GM10248 (cell line): ENCODE measurements at regions not wholly inside any gene's neighbourhood (a gene's known extent, or its start where the extent isn't known, plus 50 kb on each side); places are given as distances from the start of the nearest gene placed in this dataset.

Experiments used
- CTCF ChIA-PET: fragments of 300-600 bp; sonication (Branson Sonifier 250); formaldehyde crosslinking; extraction: SDS; loops from one replicate; lab custom pipeline; 2021; ENCODE audit warnings: antibody characterized with exemption; lab: Yijun Ruan, JAX
- POLR2A ChIA-PET: fragments of 350-650 bp; sonication (Branson Sonifier 250); formaldehyde crosslinking; extraction: SDS; loops from one replicate; lab custom pipeline; 2020; ENCODE audit warnings: antibody characterized with exemption; lab: Yijun Ruan, JAX
- DNase-seq: peaks from one replicate; pipeline ENCODE4 v3.0.0; 2012; ENCODE audit errors: extremely low spot score
- CTCF ChIP-seq: IDR thresholded peaks from 2 replicates; pipeline ENCODE4 v1.5.1; 2012; ENCODE audit warnings: mild to moderate bottlenecking, low read depth; ENCODE audit errors: extremely low read depth, missing control alignments, control extremely low read depth

GRCh38 chr7:153081496-153081895 is 321.9 kb downstream of the ACTR3B start:
- CTCF ChIA-PET = interaction anchor here (1.4 kb wide), 1 partner anchor 78 kb away, joined by 3 read pairs; no protein-coding TSS in a partner anchor
- no peak for DNase-seq
- TF ChIP-seq CTCF = no peak
- POLR2A ChIA-PET = no interaction called here

GRCh38 chr7:153084278-153084677 is 324.7 kb downstream of the ACTR3B start:
- TF ChIP-seq CTCF = no peak
- ChIA-PET POLR2A (no interaction called here), CTCF (no interaction called here)
- no peak for DNase-seq

DNA sequence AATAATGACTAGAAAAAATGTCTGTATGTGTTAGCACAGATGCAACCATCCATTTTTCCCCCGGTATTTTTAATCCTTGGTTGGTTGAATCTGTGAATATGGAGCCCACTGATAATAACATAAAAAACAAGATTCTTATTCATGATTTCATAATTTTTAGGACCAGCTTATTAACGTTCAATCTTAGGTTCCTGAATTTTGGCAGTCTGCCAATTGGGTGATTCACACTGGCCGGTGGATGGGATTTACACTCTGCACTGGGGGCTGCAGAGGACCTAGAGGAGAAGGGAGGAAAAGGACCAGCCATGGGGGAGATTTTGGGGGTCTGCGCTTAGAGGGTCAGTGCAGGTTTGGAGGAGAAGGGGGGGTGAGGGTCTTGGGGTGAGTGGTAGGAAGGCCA is 327.9 kb downstream of the ACTR3B start:
- no peak for TF ChIP-seq CTCF
- CTCF ChIA-PET = no interaction called here
- no peak for DNase-seq
- POLR2A ChIA-PET = no interaction called here

GRCh38 chr7:153088601-153089000 is 329.0 kb downstream of the ACTR3B start:
- no peak for TF ChIP-seq CTCF
- ChIA-PET POLR2A (no interaction called here), CTCF (no interaction called here)
- DNase-seq = no peak

DNA sequence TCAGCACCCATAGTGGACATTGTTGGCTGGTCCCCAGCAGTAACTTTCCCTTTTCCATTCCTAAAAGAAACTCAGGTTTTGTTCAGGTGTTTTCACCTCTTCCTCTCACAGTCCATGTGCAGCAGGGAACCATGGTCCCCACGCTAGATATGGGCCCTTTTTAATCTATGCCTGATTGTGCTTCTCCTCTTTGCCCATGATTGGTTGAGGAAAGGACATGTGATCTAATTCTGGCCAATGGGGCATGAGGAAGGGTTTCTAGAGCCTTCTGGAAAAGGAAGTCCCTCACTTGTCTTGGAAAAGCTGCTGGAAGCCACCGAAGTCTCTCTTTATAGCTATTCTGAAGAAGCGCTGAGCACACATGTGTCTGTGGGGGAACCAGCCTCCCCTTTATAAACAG is 330.7 kb downstream of the ACTR3B start:
- CTCF ChIA-PET = no interaction called here

DNA sequence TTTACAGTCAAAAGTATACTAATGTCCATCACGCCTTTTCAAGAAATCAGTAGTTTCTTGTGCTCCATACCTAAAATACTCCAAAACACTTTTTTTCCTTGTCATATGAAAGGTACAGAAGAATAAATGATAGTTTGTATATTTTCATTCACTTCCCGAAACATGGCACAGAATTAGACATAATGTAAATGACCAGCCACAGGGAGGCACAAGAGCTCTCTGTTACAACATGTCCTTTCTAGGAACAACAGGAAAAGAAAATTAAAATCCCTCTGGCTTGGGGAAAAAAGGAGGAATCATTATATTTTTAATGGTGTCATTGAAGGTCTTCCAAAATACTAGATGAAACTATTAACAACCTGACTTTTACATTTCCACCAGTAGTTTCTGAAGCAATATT is 331.2 kb downstream of the ACTR3B start:
- no peak for TF ChIP-seq CTCF
- ChIA-PET CTCF (no interaction called here), POLR2A (no interaction called here)
- no peak for DNase-seq

More for the DNA sequence above, 330.7 kb downstream of the ACTR3B start:
- no peak for TF ChIP-seq CTCF
- POLR2A ChIA-PET = no interaction called here
- DNase-seq = no peak

DNA sequence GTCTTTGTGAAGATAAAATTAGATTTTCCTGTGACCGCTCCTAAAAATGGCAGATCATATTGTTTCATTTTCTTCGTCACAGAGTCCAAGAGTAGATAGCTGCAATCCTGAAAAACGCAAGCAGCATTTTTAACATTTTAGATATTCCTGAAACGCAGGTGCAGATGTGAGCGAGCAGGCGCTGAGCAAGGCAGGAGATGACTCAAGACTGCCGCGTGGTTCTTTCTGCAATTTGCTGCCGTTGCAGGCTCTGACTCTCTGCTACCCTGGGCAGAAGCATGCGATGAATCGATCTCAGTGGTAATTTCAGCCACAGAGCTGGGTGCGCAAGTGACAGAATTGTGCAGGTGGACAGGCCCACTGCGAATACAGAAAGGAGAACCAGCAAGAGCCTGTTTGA is 331.9 kb downstream of the ACTR3B start:
- CTCF ChIA-PET = no interaction called here

More for the DNA sequence above, 331.9 kb downstream of the ACTR3B start:
- no peak for DNase-seq
- POLR2A ChIA-PET = no interaction called here
- TF ChIP-seq CTCF = no peak
